ENCODE measurements at regions not wholly inside any gene's neighbourhood (a gene's known extent, or its start where the extent isn't known, plus 50 kb on each side); places are given as distances from the start of the nearest gene placed in this dataset.

GRCh38 chr3:161863775-161864174 is 367.2 kb downstream of the OTOL1 start:
- no peak for TF ChIP-seq POLR2A (IDR thresholded peaks at IDR 0.05)
- TF ChIP-seq CTCF (IDR thresholded peaks at IDR 0.05): no peak
- TF ChIP-seq POLR2AphosphoS5 (IDR thresholded peaks at IDR 0.05): no peak

Measured in gastroesophageal sphincter (tissue), 3 donors.